ENCODE measurements at regions not wholly inside any gene's neighbourhood (a gene's known extent, or its start where the extent isn't known, plus 50 kb on each side); places are given as distances from the start of the nearest gene placed in this dataset.
"Not testable (repeated sequence)": the region's sequence is repeated elsewhere in the genome, so short reads cannot be mapped to it uniquely, and the experiment has no call there.

GRCh38 chr5:100011160-100011559 is 524.0 kb upstream of the FAM174A start:
- DNase-seq, result not testable (repeated sequence)

- no peak for DNase-seq
Observed at GRCh38 chr5:100004969-100005368, 530.2 kb upstream of the FAM174A start.

- no peak for DNase-seq
Observed at GRCh38 chr5:99998319-99998718, 536.9 kb upstream of the FAM174A start.

GRCh38 chr5:99995407-99995806 is 539.8 kb upstream of the FAM174A start:
- DNase-seq, result no peak

GRCh38 chr5:99973779-99974178 is 561.4 kb upstream of the FAM174A start:
- peak in 1 of 3 experiments; percentile 1 for DNase-seq

- no peak for DNase-seq
Observed at GRCh38 chr5:99955962-99956361, 579.2 kb upstream of the FAM174A start.

- DNase-seq, result no peak
Observed at GRCh38 chr5:99955006-99955405, 580.2 kb upstream of the FAM174A start.

GRCh38 chr5:99949969-99950524 is 585.1 kb upstream of the FAM174A start:
- DNase-seq, result no peak

GRCh38 chr5:99949361-99949760 is 585.8 kb upstream of the FAM174A start:
- no peak for DNase-seq

GRCh38 chr5:99948850-99949249 is 586.3 kb upstream of the FAM174A start:
- DNase-seq, result no peak

GRCh38 chr5:99945478-99946442 is 589.4 kb upstream of the FAM174A start:
- no peak for DNase-seq

GRCh38 chr5:99940540-99940939 is 594.6 kb upstream of the FAM174A start:
- DNase-seq, result no peak

GRCh38 chr5:99936911-99937310 is 598.3 kb upstream of the FAM174A start:
- DNase-seq, result no peak

- DNase-seq, result no peak
Observed at GRCh38 chr5:99929806-99930135, 605.4 kb upstream of the FAM174A start.

- no peak for DNase-seq
Observed at GRCh38 chr5:99929067-99929805, 605.9 kb upstream of the FAM174A start.

GRCh38 chr5:99928490-99928889 is 606.7 kb upstream of the FAM174A start:
- DNase-seq, result no peak

GRCh38 chr5:99926463-99926862 is 608.7 kb upstream of the FAM174A start:
- DNase-seq, result no peak

- DNase-seq, result no peak
Observed at GRCh38 chr5:99922386-99922785, 612.8 kb upstream of the FAM174A start.

GRCh38 chr5:99911971-99912370 is 623.2 kb upstream of the FAM174A start:
- DNase-seq, result no peak

- DNase-seq, result no peak
Observed at GRCh38 chr5:99906776-99907175, 628.4 kb upstream of the FAM174A start.

GRCh38 chr5:99901972-99902371 is 633.2 kb upstream of the FAM174A start:
- peak in 1 of 3 experiments; percentile 14 for DNase-seq

- peak in 2 of 3 experiments; percentile 34 to 85 for DNase-seq
Observed at GRCh38 chr5:99900302-99900852, 634.8 kb upstream of the FAM174A start.

GRCh38 chr5:99879791-99880511 is 655.2 kb upstream of the FAM174A start:
- no peak for DNase-seq
